ENCODE measurements at regions not wholly inside any gene's neighbourhood (a gene's known extent, or its start where the extent isn't known, plus 50 kb on each side); places are given as distances from the start of the nearest gene placed in this dataset.
"Not testable (repeated sequence)": the region's sequence is repeated elsewhere in the genome, so short reads cannot be mapped to it uniquely, and the experiment has no call there.

GRCh38 chr4:9604893-9605190 is 160.6 kb downstream of the DEFB131A start:
- not testable (repeated sequence) for DNase-seq

DNA sequence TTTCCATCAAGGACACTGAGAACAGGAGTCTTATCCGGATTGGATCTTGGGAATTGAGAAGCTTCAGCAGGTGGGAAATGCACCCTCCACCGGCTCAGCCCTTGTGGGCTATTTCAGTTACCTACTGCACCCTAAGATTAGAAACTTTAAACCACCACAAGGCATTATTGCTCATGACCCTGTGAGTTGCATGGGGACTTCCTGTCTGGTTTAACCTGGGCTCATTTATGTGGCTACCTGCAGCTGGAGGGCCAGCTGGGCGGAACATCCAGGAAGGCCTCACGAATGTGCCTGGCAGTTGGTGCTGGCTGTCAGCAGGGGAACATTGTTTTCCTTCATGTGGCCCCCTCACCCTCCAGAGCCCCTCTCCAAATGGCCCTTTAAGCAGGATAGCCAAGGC is 164.1 kb downstream of the DEFB131A start:
- no peak for DNase-seq

- DNase-seq: not testable (repeated sequence)
These were observed 166.1 kb downstream of the DEFB131A start for GRCh38 chr4:9610321-9610720.

DNA sequence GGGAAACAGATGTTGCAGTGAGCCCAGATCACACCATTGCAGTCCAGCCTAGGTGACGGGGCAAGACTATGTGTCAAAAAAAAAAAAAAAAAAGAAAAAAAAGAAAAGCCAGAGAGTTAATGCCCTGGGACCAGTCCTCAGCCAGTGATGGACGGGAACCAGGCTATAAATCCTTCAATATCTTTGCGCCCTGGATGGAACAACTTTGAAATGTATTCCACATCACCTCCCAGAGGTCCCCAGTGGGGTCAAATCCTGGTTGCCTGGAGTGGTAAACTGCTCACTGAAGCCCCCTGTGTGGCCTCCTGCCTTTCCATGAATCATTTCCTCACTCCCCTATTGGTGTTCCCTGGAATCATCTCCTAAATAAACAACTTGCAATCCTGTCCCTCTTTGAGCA is 166.9 kb downstream of the DEFB131A start:
- no peak for DNase-seq

DNA sequence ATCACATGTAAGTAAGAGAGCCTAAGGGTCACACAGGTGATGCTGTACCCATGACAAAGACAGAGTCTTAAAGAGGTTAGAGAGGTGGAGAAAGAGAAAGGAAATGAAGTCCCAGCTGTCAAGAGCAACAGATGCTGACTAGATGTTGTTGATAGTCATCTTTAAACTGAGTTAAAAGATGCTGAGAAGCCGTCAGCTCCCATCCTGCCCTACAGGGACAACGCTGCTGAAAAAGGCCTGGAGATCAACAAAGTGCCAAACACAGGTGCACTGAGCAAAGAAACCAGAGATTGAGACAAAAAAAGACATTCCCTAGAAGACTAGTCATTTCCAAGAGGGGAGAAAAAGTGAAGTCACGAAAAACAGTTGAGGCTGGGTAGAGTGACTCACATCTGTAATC is 145.0 kb upstream of the DRD5 start:
- DNase-seq: not testable (repeated sequence)

DNA sequence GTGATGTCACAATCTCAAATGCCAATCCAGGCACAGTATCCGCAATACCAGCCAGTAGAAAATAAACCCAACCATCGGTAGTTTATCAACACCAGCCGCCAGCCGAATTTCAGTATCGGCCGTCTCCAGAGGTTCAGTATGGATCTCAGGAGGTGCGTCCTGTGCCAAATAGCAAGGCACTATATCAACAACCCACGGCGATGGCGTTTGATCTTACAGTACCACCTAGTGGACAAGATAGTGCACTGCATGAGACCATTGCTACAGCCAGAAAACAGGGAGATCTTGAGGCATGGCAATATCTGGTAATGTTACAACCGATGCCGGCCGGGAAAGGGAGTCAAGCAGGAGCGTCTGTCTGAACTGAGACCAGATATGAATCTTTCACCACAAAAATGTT is 121.8 kb upstream of the DRD5 start:
- DNase-seq: not testable (repeated sequence)

DNA sequence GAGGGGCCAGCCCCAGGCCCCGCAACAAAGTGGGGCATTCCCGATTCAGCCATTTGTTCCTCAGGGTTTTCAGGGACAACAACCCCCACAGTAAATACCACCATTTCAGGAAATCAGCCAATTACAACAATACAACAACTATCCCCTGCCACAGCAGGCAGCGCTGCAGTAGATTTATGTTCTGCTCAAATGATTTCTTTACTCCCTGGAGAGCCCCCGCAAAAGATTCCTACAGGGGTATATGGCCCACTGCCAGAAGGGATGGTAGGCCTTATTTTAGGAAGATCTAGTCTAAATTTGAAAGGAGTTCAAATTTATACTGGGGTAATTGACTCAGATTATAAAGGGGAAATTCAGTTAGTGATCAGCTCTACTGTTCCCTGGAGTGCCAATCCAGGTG is 120.5 kb upstream of the DRD5 start:
- not testable (repeated sequence) for DNase-seq

DNA sequence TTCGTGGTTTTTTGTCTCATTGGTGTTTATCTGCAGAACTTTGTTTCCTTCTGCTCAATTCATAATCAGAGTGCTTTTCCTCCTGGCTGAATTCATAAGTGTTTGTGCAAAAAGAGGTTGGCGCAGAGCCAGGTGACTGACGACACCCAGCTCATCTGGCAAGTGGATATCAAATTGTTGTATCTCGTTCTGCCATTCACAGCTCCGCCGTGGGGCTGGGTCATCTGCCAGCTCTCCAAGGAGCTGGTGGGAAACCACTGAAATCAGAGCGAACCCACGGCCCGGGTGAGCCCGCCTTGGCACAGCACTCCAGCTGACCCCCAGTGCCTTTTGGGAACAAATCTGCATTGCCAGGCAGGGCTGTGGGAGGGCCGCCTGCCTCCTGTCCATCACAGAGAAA is 110.7 kb upstream of the DRD5 start:
- DNase-seq: not testable (repeated sequence)

DNA sequence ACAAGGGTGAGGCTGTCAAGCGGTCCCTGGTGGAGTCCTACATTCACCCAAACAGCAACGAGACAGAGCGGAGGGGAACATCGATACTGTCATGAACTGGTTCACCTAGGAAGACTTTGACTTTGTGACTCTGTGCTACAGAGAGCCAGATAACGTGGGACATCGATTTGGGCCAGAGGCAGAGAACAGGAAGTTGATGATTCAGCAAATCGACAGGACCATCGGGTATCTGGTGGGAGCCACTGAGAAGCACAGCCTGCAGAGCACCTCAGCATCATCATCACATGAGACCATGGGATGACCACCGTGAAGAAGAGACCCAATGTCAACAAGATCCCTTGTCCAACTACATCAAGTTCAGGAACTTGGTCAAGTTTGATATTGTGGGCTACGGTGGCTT is 104.1 kb upstream of the DRD5 start:
- not testable (repeated sequence) for DNase-seq

DNA sequence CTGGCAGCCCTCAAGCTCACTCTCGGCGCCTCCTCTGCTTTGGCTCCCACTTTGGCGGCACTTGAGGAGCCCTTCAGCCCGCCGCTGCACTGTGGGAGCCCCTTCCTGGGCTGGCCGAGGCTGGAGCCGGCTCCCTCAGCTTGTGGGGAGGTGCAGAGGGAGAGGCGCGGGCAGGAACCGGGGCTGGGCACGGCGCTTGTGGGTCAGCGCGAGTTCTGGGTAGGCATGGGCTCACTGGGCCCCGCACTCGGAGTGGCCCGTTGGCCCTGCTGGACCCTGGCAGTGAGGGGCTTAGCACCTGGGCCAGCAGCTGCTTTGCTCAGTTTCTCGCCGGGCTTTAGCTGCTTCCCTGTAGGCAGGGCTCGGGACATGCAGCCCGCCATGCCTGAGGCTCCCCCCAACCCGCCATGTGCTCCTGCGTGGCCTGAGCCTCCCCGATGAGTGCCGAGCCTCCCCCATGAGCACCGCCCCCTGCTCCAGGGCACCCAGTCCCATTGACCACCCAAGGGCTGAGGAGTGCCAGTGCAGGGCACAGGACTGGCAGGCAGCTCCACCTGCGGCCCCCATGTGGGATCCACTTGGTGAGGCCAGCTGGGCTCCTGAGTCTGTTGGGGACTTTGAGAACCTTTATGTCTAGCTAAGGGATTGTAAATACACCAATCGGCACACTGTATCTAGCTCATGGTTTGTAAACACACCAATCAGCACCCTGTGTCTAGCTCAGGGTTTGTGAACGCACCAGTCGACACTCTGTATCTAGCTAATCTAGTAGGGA is 101.5 kb upstream of the DRD5 start:
- no peak for DNase-seq

- not testable (repeated sequence) for DNase-seq
These were observed 98.3 kb upstream of the DRD5 start for GRCh38 chr4:9683174-9683573.

DNA sequence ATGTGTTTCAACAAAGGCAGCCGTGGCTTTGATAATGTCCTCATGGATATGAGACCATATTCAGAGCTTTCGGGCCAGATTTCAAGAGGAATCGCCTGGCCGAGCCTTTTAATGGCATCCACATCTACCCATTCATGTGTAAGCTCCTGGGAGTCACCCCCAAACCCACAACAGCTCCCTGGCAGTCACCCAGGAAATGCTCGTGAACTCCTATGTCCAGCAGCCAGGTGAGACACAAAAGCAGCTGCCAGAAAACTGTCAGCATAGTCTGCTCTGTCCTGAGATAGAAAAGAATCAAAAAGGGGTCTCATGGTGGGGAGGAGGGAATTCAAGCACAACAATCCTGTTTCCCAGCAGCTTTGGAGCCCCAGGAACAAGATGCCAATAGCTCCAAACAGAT is 96.4 kb upstream of the DRD5 start:
- DNase-seq: not testable (repeated sequence)

- no peak for DNase-seq
These were observed 95.7 kb upstream of the DRD5 start for GRCh38 chr4:9685692-9686091.

DNA sequence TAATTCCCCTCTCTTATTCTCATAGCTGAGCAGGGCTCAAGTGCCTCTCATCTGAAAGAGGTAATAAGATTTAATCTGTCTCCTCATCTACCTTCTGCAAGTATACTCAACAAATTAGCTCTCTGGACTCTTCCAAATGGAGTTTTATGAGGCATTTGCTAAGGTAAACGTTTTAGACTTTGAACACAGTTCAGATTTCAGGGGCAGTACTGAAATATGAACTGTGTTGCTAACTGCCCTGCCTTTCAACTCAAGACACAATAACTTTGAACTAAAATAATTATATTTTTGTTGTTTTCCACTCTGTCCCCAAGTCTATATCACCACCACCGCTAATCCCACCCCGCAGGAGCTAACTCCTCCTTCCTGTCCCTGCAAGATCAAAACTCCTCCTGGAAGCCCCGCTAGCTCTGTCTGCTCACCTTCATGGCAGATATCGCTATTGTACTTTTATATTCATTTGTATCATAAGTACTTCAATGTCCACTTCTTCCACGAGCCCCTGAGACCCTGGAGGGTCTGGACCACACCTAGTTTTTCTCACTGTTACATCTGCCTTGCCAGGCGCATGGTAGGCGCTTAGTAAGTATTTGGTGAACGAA is 90.7 kb upstream of the DRD5 start:
- DNase-seq: not testable (repeated sequence)

DNA sequence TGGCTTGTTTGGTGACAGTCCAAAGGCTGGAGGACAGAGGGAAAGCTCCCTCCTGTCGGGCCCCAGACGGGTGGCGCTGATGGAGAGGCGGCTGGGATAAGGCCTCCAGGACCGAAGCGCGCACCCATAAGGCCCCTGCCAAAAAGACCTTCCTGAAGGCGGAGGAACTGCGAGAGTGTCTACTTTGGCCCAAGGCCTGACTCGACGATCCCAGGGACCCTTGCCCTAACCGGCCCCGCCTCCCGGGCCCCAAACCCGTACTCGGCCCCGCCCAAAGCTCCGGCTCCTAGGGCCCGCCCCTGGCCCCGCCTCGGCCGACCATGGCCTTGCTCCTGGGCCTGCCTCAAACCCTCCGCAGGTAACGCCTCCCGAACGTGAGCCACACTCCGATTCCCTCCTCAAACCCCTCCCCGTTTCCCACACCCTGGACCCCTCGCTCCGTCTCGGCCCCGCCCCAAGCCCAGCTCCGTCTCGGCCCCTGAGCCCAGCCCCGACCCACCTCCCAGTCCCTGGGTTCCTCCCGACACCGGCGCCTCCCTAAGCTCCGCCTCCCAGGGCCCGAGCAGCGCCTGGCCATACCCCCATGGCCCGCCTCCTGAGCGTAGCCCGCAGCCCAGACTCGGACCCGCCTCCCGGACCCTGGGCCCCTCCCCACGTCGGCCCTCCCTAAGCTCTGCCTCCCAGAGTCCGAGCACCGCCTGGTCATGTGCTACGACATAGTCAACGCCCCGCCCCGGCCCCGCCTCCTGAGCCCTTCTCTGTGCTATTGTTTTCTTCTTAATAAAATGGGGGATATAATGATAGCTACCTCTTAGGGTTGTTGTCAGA is 90.0 kb upstream of the DRD5 start:
- DNase-seq: peak; percentile 72

- not testable (repeated sequence) for DNase-seq
These were observed 88.5 kb upstream of the DRD5 start for GRCh38 chr4:9692791-9693491.

DNA sequence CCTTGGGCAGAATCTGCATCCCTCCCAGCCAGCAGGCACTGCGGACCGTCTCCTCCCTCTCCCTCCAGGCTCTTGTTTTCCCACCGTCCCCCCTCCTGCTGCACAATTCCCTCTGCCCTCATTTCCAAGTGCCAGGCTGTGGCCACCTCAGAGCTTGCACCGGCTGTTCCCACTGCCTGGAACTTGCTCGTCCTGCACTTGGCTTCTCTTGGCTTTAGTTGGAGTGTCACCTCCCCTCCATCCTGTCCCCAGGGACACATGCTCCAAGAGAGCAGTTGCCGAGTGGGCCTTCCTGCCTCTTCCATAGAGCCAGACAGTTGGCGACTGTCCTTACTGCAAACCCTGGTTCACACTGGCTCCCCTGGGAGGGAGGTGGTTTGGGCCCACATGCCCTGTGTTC is 87.0 kb upstream of the DRD5 start:
- not testable (repeated sequence) for DNase-seq

GRCh38 chr4:9695994-9696393 is 85.4 kb upstream of the DRD5 start:
- DNase-seq: not testable (repeated sequence)

DNA sequence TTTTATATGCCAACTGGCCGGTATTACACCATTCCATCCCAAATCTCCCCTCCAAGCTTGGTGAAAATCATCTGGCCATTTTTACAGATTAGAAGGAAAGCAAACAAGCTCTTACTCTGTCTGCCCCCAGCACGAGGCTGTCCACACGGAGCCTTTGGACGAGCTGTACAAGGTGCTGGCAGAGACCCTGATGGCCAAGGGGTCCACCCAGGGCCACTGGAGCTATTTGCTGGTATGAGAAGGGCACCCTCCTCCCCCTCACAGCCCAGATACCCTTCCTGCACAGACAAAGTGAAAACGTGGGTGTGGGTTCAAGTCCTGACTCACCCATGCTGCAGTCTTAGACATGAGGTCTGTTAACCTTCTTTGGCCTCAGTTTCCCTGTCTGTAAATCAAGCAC is 84.9 kb upstream of the DRD5 start:
- not testable (repeated sequence) for DNase-seq

DNA sequence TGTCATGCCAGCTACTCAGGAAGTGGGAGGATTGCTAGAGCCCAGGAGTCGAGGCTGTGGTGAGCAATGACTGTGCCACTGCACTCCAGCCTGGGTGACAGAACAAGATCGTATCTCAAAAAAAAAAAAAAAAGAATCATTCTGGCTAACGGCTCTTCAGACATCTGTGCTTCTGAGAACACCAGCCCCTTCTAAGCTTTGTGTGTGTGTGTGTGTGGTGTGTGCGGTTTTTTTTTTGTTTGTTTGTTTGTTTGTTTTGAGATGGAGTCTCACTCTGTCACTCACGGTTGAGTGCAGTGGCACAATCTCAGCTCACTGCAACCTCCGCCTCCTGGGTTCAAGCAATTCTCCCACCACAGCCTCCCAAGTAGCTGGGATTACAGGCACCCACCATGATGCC is 79.4 kb upstream of the DRD5 start:
- DNase-seq: not testable (repeated sequence)

GRCh38 chr4:9702696-9703095 is 78.7 kb upstream of the DRD5 start:
- not testable (repeated sequence) for DNase-seq

GRCh38 chr4:9703391-9703790 is 78.0 kb upstream of the DRD5 start:
- DNase-seq: peak; percentile 39

DNA sequence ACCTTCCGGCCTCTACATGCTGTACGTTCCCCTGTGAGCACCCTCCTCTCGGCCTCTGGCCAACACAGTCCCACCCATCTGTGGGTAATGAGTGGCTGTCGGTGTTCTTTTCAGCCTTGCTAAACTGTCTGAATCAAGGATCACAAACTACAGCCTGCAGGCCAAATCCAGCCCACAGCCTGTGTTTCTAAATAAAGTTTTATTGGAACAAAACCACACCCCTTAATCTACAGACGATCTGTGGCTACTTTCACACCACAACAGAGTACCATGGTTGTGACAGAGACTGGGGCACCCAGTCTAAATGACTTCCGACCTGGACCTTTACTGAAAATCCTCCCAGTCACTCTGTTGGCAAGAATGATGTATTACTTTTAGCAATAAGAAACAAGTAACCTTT is 77.3 kb upstream of the DRD5 start:
- DNase-seq: not testable (repeated sequence)

Measured in DMS153 (cell line).